ENCODE measurements at regions not wholly inside any gene's neighbourhood (a gene's known extent, or its start where the extent isn't known, plus 50 kb on each side); places are given as distances from the start of the nearest gene placed in this dataset.

- H3K9me3 ChIP-seq (ENCODE audit: control insufficient read depth, low read depth, low read length): no peaks in the 10 kb centered on the region
- H3K27ac ChIP-seq (ENCODE audit: insufficient read length, low read depth, low read length): no peak overlapping the region
- no peak overlapping the region for H3K14ac ChIP-seq (ENCODE audit: insufficient read depth, low read length)
- no peak for TF ChIP-seq CTCF (conservative IDR thresholded peaks at IDR 0.05)
- no peak overlapping the region for H3K23ac ChIP-seq (ENCODE audit: insufficient read length, low read depth, low read length)
- no peak overlapping the region for H4K5ac ChIP-seq (ENCODE audit: insufficient read length, low read depth, low read length)
- no peak overlapping the region for H3K56ac ChIP-seq (ENCODE audit: insufficient read length, low read depth, low read length)
- no peak overlapping the region for H2BK12ac ChIP-seq (ENCODE audit: insufficient read length, low read depth, low read length)
- Mint-ChIP-seq H3K9me3 (peaks cover 4 to 6% of the 10 kb centered on the region in 2 experiments; a peak in 2 of 5 replicates), H3K27ac (no peak overlapping the region), H3K4me3 (no peak overlapping the region), H3K27me3 (ENCODE audit: low read depth) (no peaks in the 10 kb centered on the region), H3K4me1 (peaks cover 6 to 9% of the 10 kb centered on the region in 2 experiments), H3K36me3 (ENCODE audit: insufficient read depth in 1 of 3, low read depth in 3 of 3) (no peaks in the 10 kb centered on the region; a peak in 1 of 7 replicates)
- no peaks in the 10 kb centered on the region for H3K79me2 ChIP-seq (ENCODE audit: insufficient read depth, low read length)
- H2BK20ac ChIP-seq (ENCODE audit: low read depth, low read length, poor library complexity, severe bottlenecking): no peak overlapping the region
- H2BK5ac ChIP-seq (ENCODE audit: insufficient read length, low read length): no peak overlapping the region
- no peak overlapping the region for H3T11ph ChIP-seq (ENCODE audit: low read length)
- no peak overlapping the region for H3K4me2 ChIP-seq (ENCODE audit: insufficient read depth, insufficient read length, low read length)
- H4K8ac ChIP-seq (replicated peaks; ENCODE audit: insufficient read length, low read depth, low read length): no peak overlapping the region
- no peaks in the 10 kb centered on the region for H3K79me1 ChIP-seq (ENCODE audit: insufficient read depth, low read depth, low read length, poor library complexity, severe bottlenecking)
- no peak overlapping the region for H3K4ac ChIP-seq (ENCODE audit: low read depth, low read length)
- H3K23me2 ChIP-seq (ENCODE audit: insufficient read length, low read depth, low read length, poor library complexity, severe bottlenecking): no peaks in the 10 kb centered on the region
- H4K91ac ChIP-seq (ENCODE audit: insufficient read length, low read depth, low read length): no peak overlapping the region
- H3K4me1 ChIP-seq (ENCODE audit: insufficient read depth, low read length): peaks cover 4% of the 10 kb centered on the region
- H3K18ac ChIP-seq (ENCODE audit: insufficient read length, low read depth, low read length): no peak overlapping the region
- DNase-seq: no peak
- no peak overlapping the region for H2AFZ ChIP-seq (ENCODE audit: low read length)
- H2AK5ac ChIP-seq (ENCODE audit: insufficient read length, low read length): no peak overlapping the region
- no peaks in the 10 kb centered on the region for H4K20me1 ChIP-seq (ENCODE audit: control insufficient read depth, insufficient read depth, insufficient read length)
- WGBS (ENCODE audit: extremely low coverage, insufficient read length, low lambda C conversion rate): no CpG with 5 or more reads among the region's 1 CpG
- no peaks in the 10 kb centered on the region for H3K27me3 ChIP-seq (ENCODE audit: insufficient read depth, low read length)
- H2BK120ac ChIP-seq (ENCODE audit: low read depth, low read length, poor library complexity, severe bottlenecking): no peak overlapping the region
- H2BK15ac ChIP-seq (ENCODE audit: low read depth, low read length): no peak overlapping the region
- no peak overlapping the region for H3K9ac ChIP-seq (ENCODE audit: extremely low read depth, insufficient read length, low read length)
Observed at GRCh38 chr18:65414501-65414900, 336.3 kb upstream of the CDH7 start.
